Neural cell (in vitro differentiated cells): ENCODE measurements at regions not wholly inside any gene's neighbourhood (a gene's known extent, or its start where the extent isn't known, plus 50 kb on each side); places are given as distances from the start of the nearest gene placed in this dataset.

ENCODE experiments used
- H2AFZ ChIP-seq: fragments of 200-600, 300-800 bp; sonication (generic), shearing (Covaris generic); 2 replicates; pipeline ENCODE4 v1.6.0; 2014; ENCODE audit warnings: low read depth, mild to moderate bottlenecking, antibody characterized with exemption, low read length, moderate library complexity
- H3F3A ChIP-seq: fragments of 200-600 bp; shearing (Covaris generic); 2 replicates; pipeline ENCODE4 v1.6.1; 2016; ENCODE audit warnings: mild to moderate bottlenecking, moderate library complexity, mixed read lengths, antibody characterized with exemption, low read length; ENCODE audit not compliant: insufficient read depth, poor library complexity, severe bottlenecking
- H3K27ac ChIP-seq: fragments of 200-600, 300-800 bp; sonication (generic), shearing (Covaris generic); 2 replicates; pipeline ENCODE4 v1.5.1; 2014; ENCODE audit warnings: mild to moderate bottlenecking, low read length, moderate library complexity
- H3K27me3 ChIP-seq: fragments of 300-800, 200-600 bp; sonication (generic), shearing (Covaris generic); 2 replicates; pipeline ENCODE4 v1.6.0; 2014; ENCODE audit warnings: mild to moderate bottlenecking, low read depth, low read length, moderate library complexity; ENCODE audit not compliant: insufficient read depth
- H3K36me3 ChIP-seq: fragments of 300-800, 200-600 bp; sonication (generic), shearing (Covaris generic); 2 replicates; pipeline ENCODE4 v1.5.1; 2014; ENCODE audit warnings: mild to moderate bottlenecking, antibody characterized with exemption, low read length, moderate library complexity; ENCODE audit not compliant: insufficient read depth
- H3K4me2 ChIP-seq: fragments of 300-800, 200-600 bp; sonication (generic), shearing (Covaris generic); 2 replicates; pipeline ENCODE4 v1.6.0; 2014; ENCODE audit warnings: mild to moderate bottlenecking, low read length
- H3K4me3 ChIP-seq: fragments of 300-800, 200-600 bp; sonication (generic), shearing (Covaris generic); 2 replicates; pipeline ENCODE4 v1.5.1; 2014; ENCODE audit warnings: mild to moderate bottlenecking, low read length, moderate library complexity
- H3K79me2 ChIP-seq: fragments of 200-600 bp; shearing (Covaris generic); replicated peaks from 2 replicates; pipeline ENCODE4 v1.6.0; 2014; ENCODE audit warnings: mild to moderate bottlenecking, low read length, moderate library complexity; ENCODE audit not compliant: insufficient read depth
- H3K9ac ChIP-seq: fragments of 300-800, 200-600 bp; sonication (generic), shearing (Covaris generic); 2 replicates; pipeline ENCODE4 v1.6.1; 2016; ENCODE audit warnings: mild to moderate bottlenecking, low read length, mixed read lengths
- H3K9me2 ChIP-seq: fragments of 200-600 bp; shearing (Covaris generic); 2 replicates; pipeline ENCODE4 v1.6.1; 2016; ENCODE audit warnings: mild to moderate bottlenecking, low read length, mixed read lengths; ENCODE audit not compliant: insufficient read depth
- H3K9me3 ChIP-seq: fragments of 200-600, 300-800 bp; sonication (generic), shearing (Covaris generic); 2 replicates; pipeline ENCODE4 v1.6.1; 2016; ENCODE audit warnings: mild to moderate bottlenecking, mixed run types, low read length, moderate library complexity, mixed read lengths
- H4K20me1 ChIP-seq: fragments of 200-600 bp; shearing (Covaris generic); 2 replicates; pipeline ENCODE4 v1.6.1; 2016; ENCODE audit warnings: mild to moderate bottlenecking, mixed run types; ENCODE audit not compliant: insufficient read depth
- CTCF ChIP-seq: fragments of 450-650 bp; IDR thresholded peaks from 2 replicates; pipeline ENCODE4 v1.5.1; 2014; ENCODE audit warnings: antibody characterized with exemption, mild to moderate bottlenecking, moderate library complexity; ENCODE audit not compliant: poor library complexity, severe bottlenecking
- EP300 ChIP-seq: fragments of 450-650 bp; conservative IDR thresholded peaks from 2 replicates; pipeline ENCODE4 v1.6.1; 2014; ENCODE audit warnings: antibody characterized with exemption, mild to moderate bottlenecking, moderate library complexity; ENCODE audit not compliant: poor library complexity, severe bottlenecking
- EZH2 ChIP-seq: fragments of 200-600, 300-800 bp; shearing (Covaris generic), sonication (generic); IDR thresholded peaks from 2 replicates; pipeline ENCODE4 v1.6.1; 2014; ENCODE audit warnings: antibody characterized with exemption, low read length, borderline replicate concordance, mild to moderate bottlenecking; ENCODE audit not compliant: insufficient read depth, poor library complexity, severe bottlenecking
- MXI1 ChIP-seq: fragments of 450-650 bp; conservative IDR thresholded peaks from 2 replicates; pipeline ENCODE4 v1.6.1; 2014; ENCODE audit warnings: antibody characterized with exemption, mild to moderate bottlenecking; ENCODE audit not compliant: poor library complexity, severe bottlenecking
- POLR2AphosphoS5 ChIP-seq: IDR thresholded peaks from 2 replicates; pipeline ENCODE4 v1.6.1; 2012
- RAD21 ChIP-seq: fragments of 450-650 bp; conservative IDR thresholded peaks from 2 replicates; pipeline ENCODE4 v1.6.1; 2014; ENCODE audit warnings: antibody characterized with exemption, mild to moderate bottlenecking, moderate library complexity
- REST ChIP-seq: IDR thresholded peaks from 2 replicates; pipeline ENCODE4 v1.6.1; 2012; ENCODE audit warnings: borderline replicate concordance
- SMC3 ChIP-seq: fragments of 450-650 bp; conservative IDR thresholded peaks from 2 replicates; pipeline ENCODE4 v1.6.1; 2014; ENCODE audit warnings: antibody characterized with exemption, mild to moderate bottlenecking, moderate library complexity; ENCODE audit not compliant: poor library complexity
- TAF1 ChIP-seq: IDR thresholded peaks from 2 replicates; pipeline ENCODE4 v1.6.1; 2012; ENCODE audit warnings: low read depth

- Histone ChIP-seq H3K4me3 (no peak overlapping the region), H3K36me3 (no peaks in the 10 kb centered on the region), H4K20me1 (no peaks in the 10 kb centered on the region), H3K9me3 (no peaks in the 10 kb centered on the region), H3K27ac (no peak overlapping the region), H3K27me3 (no peaks in the 10 kb centered on the region), H3K9ac (no peak overlapping the region), H2AFZ (no peak overlapping the region), H3F3A (no peaks in the 10 kb centered on the region), H3K4me2 (no peak overlapping the region), H3K79me2 (no peaks in the 10 kb centered on the region), H3K9me2 (no peaks in the 10 kb centered on the region)
- TF ChIP-seq REST (no peak), POLR2AphosphoS5 (no peak), MXI1 (no peak), EP300 (no peak), CTCF (no peak), TAF1 (no peak), SMC3 (no peak), RAD21 (no peak), EZH2 (no peak)
Measured at GRCh38 chr2:176753205-176753604, 459.4 kb upstream of the HNRNPA3 start.

GRCh38 chr2:176753752-176754474, 458.7 kb upstream of the HNRNPA3 start:
- Histone ChIP-seq H3K27ac (no peak overlapping the region), H3K27me3 (no peaks in the 10 kb centered on the region), H2AFZ (no peak overlapping the region), H3K9ac (no peak overlapping the region), H3K9me2 (no peaks in the 10 kb centered on the region), H3F3A (no peaks in the 10 kb centered on the region), H3K9me3 (no peaks in the 10 kb centered on the region), H3K79me2 (no peaks in the 10 kb centered on the region), H3K4me3 (no peak overlapping the region), H3K36me3 (no peaks in the 10 kb centered on the region), H4K20me1 (no peaks in the 10 kb centered on the region), H3K4me2 (no peak overlapping the region)
- TF ChIP-seq EP300 (no peak), CTCF (no peak), REST (no peak), EZH2 (no peak), MXI1 (no peak), POLR2AphosphoS5 (no peak), SMC3 (no peak), TAF1 (no peak), RAD21 (no peak)
